ENCODE measurements at regions not wholly inside any gene's neighbourhood (a gene's known extent, or its start where the extent isn't known, plus 50 kb on each side); places are given as distances from the start of the nearest gene placed in this dataset.

GRCh38 chr19:28472843-28473242 is 740.1 kb downstream of the UQCRFS1 start:
- no peaks in the 10 kb centered on the region for H4K20me1 ChIP-seq (ENCODE audit: control insufficient read depth, insufficient read depth)
- no peak for TF ChIP-seq BCL11A (IDR thresholded peaks at IDR 0.05; ENCODE audit: low read depth, low read length)
- no peak for TF ChIP-seq PKNOX1 (IDR thresholded peaks at IDR 0.05)
- H3K4me1 ChIP-seq (ENCODE audit: control insufficient read depth, insufficient read depth, low read length) = no peaks in the 10 kb centered on the region
- no peak for DNase-seq (ENCODE audit: low read depth, low spot score)
- ATAC-seq = no peak
- no peaks in the 10 kb centered on the region; the same call in 2 of the 3 replicates for H3K9me3 ChIP-seq (replicated peaks; ENCODE audit: control insufficient read depth, insufficient read depth, low read length)
- intact Hi-C loops (cut with micrococcal nuclease; ENCODE audit: unreplicated experiment) (no loop called here), in situ Hi-C loops (cut with MboI) (no loop called here)
- no peak overlapping the region for H3K27ac ChIP-seq (ENCODE audit: control insufficient read depth, insufficient read depth)
- ChIA-PET RAD21 (ENCODE audit: unreplicated experiment) (interaction anchor here (1.2 to 7.1 kb wide), 5 partner anchors 12 to 161 kb away, joined by 3 to 131 read pairs (median 5); no protein-coding TSS in a partner anchor), SMC1A (ENCODE audit: uncharacterized antibody, unreplicated experiment) (interaction anchor here (0.9 to 8.2 kb wide), 11 partner anchors 9 to 161 kb away, joined by 3 to 76 read pairs (median 4); no protein-coding TSS in a partner anchor), CTCF (interaction anchor here (0.6 to 2.1 kb wide), 5 partner anchors 9 to 237 kb away, joined by 3 to 7 read pairs (median 4); no protein-coding TSS in a partner anchor), POLR2A (interaction anchor here (0.8 to 1.4 kb wide), 4 partner anchors 9 to 70 kb away, joined by 4 to 5 read pairs (median 4); no protein-coding TSS in a partner anchor)
- no peaks in the 10 kb centered on the region for H3K79me2 ChIP-seq (ENCODE audit: control insufficient read depth, insufficient read depth, low read length)
- no peaks in the 10 kb centered on the region for H3K27me3 ChIP-seq (replicated peaks in 1 of 2; ENCODE audit: control insufficient read depth in 2 of 2, insufficient read depth in 2 of 2, low read length in 1 of 2)
- H3K36me3 ChIP-seq (ENCODE audit: control insufficient read depth in 2 of 2, insufficient read depth in 2 of 2, low read length in 1 of 2) = no peaks in the 10 kb centered on the region
- no TSS peak for BruUV-seq (replicated peaks)
- FAIRE-seq = no peak
- H2AFZ ChIP-seq (ENCODE audit: control insufficient read depth, low read depth, low read length) = no peak overlapping the region
- WGBS (ENCODE audit: insufficient coverage, insufficient replicate concordance, low lambda C conversion rate, missing lambda C conversion rate) = 15% methylated on average over 7 of the region's 7 CpGs
- no peak overlapping the region for H3K9ac ChIP-seq (ENCODE audit: control insufficient read depth, insufficient read depth, low read length)
- H3K4me2 ChIP-seq (ENCODE audit: control insufficient read depth, insufficient read depth) = no peak overlapping the region
- H3K4me3 ChIP-seq = no peak overlapping the region

- H3K4me2 ChIP-seq (ENCODE audit: control insufficient read depth, insufficient read depth) = no peak overlapping the region
- in situ Hi-C loops (cut with MboI) (no loop called here), intact Hi-C loops (cut with micrococcal nuclease; ENCODE audit: unreplicated experiment) (no loop called here)
- H2AFZ ChIP-seq (ENCODE audit: control insufficient read depth, low read depth, low read length) = no peak overlapping the region
- no peak overlapping the region for H3K9ac ChIP-seq (ENCODE audit: control insufficient read depth, insufficient read depth, low read length)
- no peak overlapping the region for H3K27ac ChIP-seq (ENCODE audit: control insufficient read depth, insufficient read depth)
- no TSS peak for BruUV-seq (replicated peaks)
- no peak overlapping the region for H3K4me3 ChIP-seq
- H3K36me3 ChIP-seq (ENCODE audit: control insufficient read depth in 2 of 2, insufficient read depth in 2 of 2, low read length in 1 of 2) = no peaks in the 10 kb centered on the region
- RAD21 ChIA-PET (ENCODE audit: unreplicated experiment) = interaction anchor here (1.2 to 8.9 kb wide), 6 partner anchors 13 to 161 kb away, joined by 3 to 131 read pairs (median 6); no protein-coding TSS in a partner anchor
- CTCF ChIA-PET = interaction anchor here (0.6 to 2.1 kb wide), 6 partner anchors 10 to 238 kb away, joined by 3 to 7 read pairs (median 4); no protein-coding TSS in a partner anchor
- no peak for ATAC-seq
- SMC1A ChIA-PET (ENCODE audit: uncharacterized antibody, unreplicated experiment) = interaction anchor here (0.9 to 8.2 kb wide), 12 partner anchors 10 to 134 kb away, joined by 3 to 76 read pairs (median 4); no protein-coding TSS in a partner anchor
- FAIRE-seq = no peak
- H3K4me1 ChIP-seq (ENCODE audit: control insufficient read depth, insufficient read depth, low read length) = no peaks in the 10 kb centered on the region
- no peak for TF ChIP-seq MAX (IDR thresholded peaks at IDR 0.05; ENCODE audit: low read depth, low read length)
- no peak for TF ChIP-seq SREBF2 (IDR thresholded peaks at IDR 0.05; ENCODE audit: low read length)
- no peak for TF ChIP-seq PAX8 (IDR thresholded peaks at IDR 0.05)
- TF ChIP-seq ZBED1 (IDR thresholded peaks at IDR 0.05; ENCODE audit: borderline replicate concordance) = no peak
- no peak for TF ChIP-seq STAT3 (IDR thresholded peaks at IDR 0.05; ENCODE audit: low read depth, low read length)
- no peak for TF ChIP-seq POU2F2 (IDR thresholded peaks at IDR 0.05; ENCODE audit: borderline replicate concordance, low read depth, low read length)
- no peak for TF ChIP-seq CEBPB (IDR thresholded peaks at IDR 0.05; ENCODE audit: borderline replicate concordance in 1 of 2, low read depth in 2 of 2, low read length in 2 of 2)
- no peak for TF ChIP-seq FOXM1 (IDR thresholded peaks at IDR 0.05; ENCODE audit: low read depth, low read length)
- no peak for TF ChIP-seq REST (IDR thresholded peaks at IDR 0.05; ENCODE audit: low read depth, low read length)
- WGBS (ENCODE audit: insufficient coverage, insufficient replicate concordance, low lambda C conversion rate, missing lambda C conversion rate) = 14% methylated on average over 7 of the region's 7 CpGs
- no peaks in the 10 kb centered on the region; the same call in 2 of the 3 replicates for H3K9me3 ChIP-seq (replicated peaks; ENCODE audit: control insufficient read depth, insufficient read depth, low read length)
- POLR2A ChIA-PET = interaction anchor here (0.8 to 2.2 kb wide), 5 partner anchors 10 to 71 kb away, joined by 4 to 5 read pairs (median 4); no protein-coding TSS in a partner anchor
- H4K20me1 ChIP-seq (ENCODE audit: control insufficient read depth, insufficient read depth) = no peaks in the 10 kb centered on the region
- no peak for DNase-seq (ENCODE audit: low read depth, low spot score)
- H3K27me3 ChIP-seq (replicated peaks in 1 of 2; ENCODE audit: control insufficient read depth in 2 of 2, insufficient read depth in 2 of 2, low read length in 1 of 2) = no peaks in the 10 kb centered on the region
- no peaks in the 10 kb centered on the region for H3K79me2 ChIP-seq (ENCODE audit: control insufficient read depth, insufficient read depth, low read length)
Measured at GRCh38 chr19:28471731-28472510, 741.0 kb downstream of the UQCRFS1 start.
